BLaER1 (cell line): ENCODE measurements at regions not wholly inside any gene's neighbourhood (a gene's known extent, or its start where the extent isn't known, plus 50 kb on each side); places are given as distances from the start of the nearest gene placed in this dataset.
"Not testable (repeated sequence)": the region's sequence is repeated elsewhere in the genome, so short reads cannot be mapped to it uniquely, and the experiment has no call there.

Experiments
- H3K27ac ChIP-seq: shearing (Covaris generic); formaldehyde crosslinking; 2 replicates; pipeline ENCODE4 v1.8.1; 2022
- H3K27me3 ChIP-seq: shearing (Covaris generic); formaldehyde crosslinking; 2 replicates; pipeline ENCODE4 v1.8.1; 2022
- H3K36me3 ChIP-seq: shearing (Covaris generic); formaldehyde crosslinking; 2 replicates; pipeline ENCODE4 v1.8.1; 2022
- H3K4me1 ChIP-seq: shearing (Covaris generic); formaldehyde crosslinking; 2 replicates; pipeline ENCODE4 v1.8.1; 2022
- H3K4me2 ChIP-seq: shearing (Covaris generic); formaldehyde crosslinking; 2 replicates; pipeline ENCODE4 v1.8.1; 2022
- H3K4me3 ChIP-seq: shearing (Covaris generic); formaldehyde crosslinking; 2 replicates; pipeline ENCODE4 v1.8.1; 2022
- H3K9ac ChIP-seq: shearing (Covaris generic); formaldehyde crosslinking; 2 replicates; pipeline ENCODE4 v1.8.1; 2022
- H3K9me3 ChIP-seq: shearing (Covaris generic); formaldehyde crosslinking; 2 replicates; pipeline ENCODE4 v1.8.1; 2022
- H4K20me1 ChIP-seq: shearing (Covaris generic); formaldehyde crosslinking; 2 replicates; pipeline ENCODE4 v1.8.1; 2022
- Cebpa-rat ChIP-seq: shearing (Covaris generic); IDR thresholded peaks from 2 replicates; pipeline ENCODE4 v1.8.1; 2022

DNA sequence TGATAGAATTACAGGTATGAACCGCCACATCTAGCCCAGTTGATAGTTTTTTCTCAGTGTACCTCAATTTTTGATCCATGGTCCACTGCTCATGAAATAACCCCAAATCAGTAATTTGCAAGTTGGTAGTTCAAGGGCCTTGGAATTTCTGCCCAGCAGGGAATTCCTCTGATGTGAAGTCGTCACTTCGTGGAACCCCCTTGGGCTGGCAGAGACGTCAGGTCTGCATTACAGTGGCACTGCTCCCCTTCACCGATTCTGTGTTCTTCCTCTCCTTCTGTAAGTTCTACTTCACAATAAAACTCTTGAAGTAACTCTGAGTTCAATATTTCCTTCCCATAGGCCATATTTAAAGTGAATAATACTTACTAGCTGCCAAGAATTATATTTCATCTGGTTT lies 881.0 kb downstream of the OTOL1 start:
- H4K20me1 ChIP-seq: no peaks in the 10 kb centered on the region
- H3K36me3 ChIP-seq: no peaks in the 10 kb centered on the region
- H3K4me3 ChIP-seq: no peak overlapping the region
- TF ChIP-seq Cebpa-rat: no peak
- no peak overlapping the region for H3K9ac ChIP-seq
- H3K9me3 ChIP-seq: no peaks in the 10 kb centered on the region
- H3K4me1 ChIP-seq: no peaks in the 10 kb centered on the region
- no peaks in the 10 kb centered on the region for H3K27me3 ChIP-seq
- H3K27ac ChIP-seq: no peak overlapping the region
- H3K4me2 ChIP-seq: no peak overlapping the region

GRCh38 chr3:162385387-162385786 lies 888.8 kb downstream of the OTOL1 start:
- H4K20me1 ChIP-seq: no peaks in the 10 kb centered on the region
- H3K4me2 ChIP-seq: no peak overlapping the region
- H3K36me3 ChIP-seq: no peaks in the 10 kb centered on the region
- no peaks in the 10 kb centered on the region for H3K4me1 ChIP-seq
- H3K27me3 ChIP-seq: no peaks in the 10 kb centered on the region
- no peak overlapping the region for H3K9ac ChIP-seq
- TF ChIP-seq Cebpa-rat: no peak
- H3K27ac ChIP-seq: no peak overlapping the region
- no peak overlapping the region for H3K4me3 ChIP-seq
- no peaks in the 10 kb centered on the region for H3K9me3 ChIP-seq

GRCh38 chr3:162390891-162391290 lies 894.3 kb downstream of the OTOL1 start:
- H4K20me1 ChIP-seq: no peaks in the 10 kb centered on the region
- H3K4me2 ChIP-seq: no peak overlapping the region
- H3K27ac ChIP-seq: no peak overlapping the region
- H3K36me3 ChIP-seq: no peaks in the 10 kb centered on the region
- H3K4me1 ChIP-seq: no peaks in the 10 kb centered on the region
- H3K9me3 ChIP-seq: no peaks in the 10 kb centered on the region
- no peak for TF ChIP-seq Cebpa-rat
- H3K9ac ChIP-seq: no peak overlapping the region
- H3K4me3 ChIP-seq: no peak overlapping the region
- H3K27me3 ChIP-seq: no peaks in the 10 kb centered on the region

- H3K36me3 ChIP-seq: no peaks in the 10 kb centered on the region
- no peak overlapping the region for H3K9ac ChIP-seq
- no peak overlapping the region for H3K4me3 ChIP-seq
- no peak for TF ChIP-seq Cebpa-rat
- no peak overlapping the region for H3K27ac ChIP-seq
- H3K27me3 ChIP-seq: no peaks in the 10 kb centered on the region
- no peaks in the 10 kb centered on the region for H3K4me1 ChIP-seq
- H3K9me3 ChIP-seq: no peaks in the 10 kb centered on the region
- H3K4me2 ChIP-seq: no peak overlapping the region
- H4K20me1 ChIP-seq: no peaks in the 10 kb centered on the region
These were observed 894.7 kb downstream of the OTOL1 start for GRCh38 chr3:162391301-162391700.

DNA sequence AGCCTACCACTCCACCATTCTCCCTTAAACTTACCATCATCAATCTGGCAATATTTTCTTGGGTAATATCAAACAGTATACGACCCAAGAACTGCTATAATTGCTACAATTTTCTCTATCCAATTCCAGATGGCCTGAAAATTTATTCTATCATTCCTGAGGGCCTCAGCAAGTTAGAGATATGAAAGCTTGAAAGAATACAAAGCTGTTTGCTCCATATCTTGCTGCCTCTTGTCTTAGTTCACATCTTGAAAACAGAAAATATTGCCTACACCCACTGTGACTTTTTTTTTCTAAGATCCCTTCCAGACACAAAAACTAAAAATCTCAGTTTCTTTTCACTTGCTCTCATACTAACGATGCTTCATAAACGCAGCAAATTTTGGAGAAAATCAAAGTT lies 898.9 kb downstream of the OTOL1 start:
- Histone ChIP-seq H3K4me1 (no peaks in the 10 kb centered on the region), H3K27me3 (no peaks in the 10 kb centered on the region), H3K36me3 (no peaks in the 10 kb centered on the region), H3K9ac (no peak overlapping the region), H3K4me3 (no peak overlapping the region), H3K9me3 (no peaks in the 10 kb centered on the region), H4K20me1 (no peaks in the 10 kb centered on the region), H3K4me2 (no peak overlapping the region), H3K27ac (no peak overlapping the region)
- no peak for TF ChIP-seq Cebpa-rat

DNA sequence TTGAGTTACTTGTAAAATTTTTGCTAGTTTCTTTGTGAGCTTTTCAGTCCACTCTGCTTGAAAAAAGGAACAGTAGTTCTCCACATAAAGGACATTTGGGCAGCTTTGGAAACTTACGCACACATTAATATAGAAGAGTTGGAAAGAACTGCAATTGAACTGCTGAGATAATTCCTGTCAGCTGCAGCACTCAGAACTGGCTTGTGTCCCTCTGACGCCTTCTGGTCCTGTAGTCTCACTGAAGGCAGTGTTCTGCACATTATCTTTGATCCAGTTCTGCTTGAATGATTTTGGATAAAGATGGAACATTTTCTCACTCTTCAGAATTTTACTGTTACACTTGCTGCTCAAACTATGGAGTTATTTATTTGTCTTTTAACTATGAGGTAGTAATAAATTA lies 901.9 kb downstream of the OTOL1 start:
- Histone ChIP-seq H3K4me3 (no peak overlapping the region), H3K27ac (no peak overlapping the region), H3K9me3 (no peaks in the 10 kb centered on the region), H4K20me1 (no peaks in the 10 kb centered on the region), H3K4me2 (no peak overlapping the region), H3K9ac (no peak overlapping the region), H3K36me3 (no peaks in the 10 kb centered on the region), H3K27me3 (no peaks in the 10 kb centered on the region), H3K4me1 (no peaks in the 10 kb centered on the region)
- TF ChIP-seq Cebpa-rat: no peak

DNA sequence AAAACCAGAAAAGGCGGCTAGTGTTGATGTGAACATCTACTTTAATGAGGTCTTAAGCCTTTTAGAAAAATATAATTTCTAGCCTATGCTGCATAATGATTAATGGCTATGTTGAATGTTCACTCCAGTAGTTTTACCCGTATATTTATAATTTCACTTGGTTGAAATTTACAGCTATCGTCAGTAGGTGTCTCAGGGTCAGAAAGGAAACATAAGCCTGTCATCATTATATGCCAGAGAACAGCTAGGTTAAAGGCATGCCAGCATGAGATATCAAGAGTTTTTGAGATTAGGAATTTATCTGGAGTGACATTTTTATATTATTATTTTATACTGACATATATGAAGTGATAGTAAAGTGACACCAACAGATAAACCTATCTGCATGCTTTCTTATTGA lies 904.1 kb downstream of the OTOL1 start:
- Histone ChIP-seq H3K27ac (no peak overlapping the region), H3K36me3 (no peaks in the 10 kb centered on the region), H3K4me2 (no peak overlapping the region), H3K4me1 (no peaks in the 10 kb centered on the region), H4K20me1 (no peaks in the 10 kb centered on the region), H3K27me3 (no peaks in the 10 kb centered on the region), H3K9me3 (no peaks in the 10 kb centered on the region), H3K4me3 (no peak overlapping the region), H3K9ac (no peak overlapping the region)
- TF ChIP-seq Cebpa-rat: no peak

DNA sequence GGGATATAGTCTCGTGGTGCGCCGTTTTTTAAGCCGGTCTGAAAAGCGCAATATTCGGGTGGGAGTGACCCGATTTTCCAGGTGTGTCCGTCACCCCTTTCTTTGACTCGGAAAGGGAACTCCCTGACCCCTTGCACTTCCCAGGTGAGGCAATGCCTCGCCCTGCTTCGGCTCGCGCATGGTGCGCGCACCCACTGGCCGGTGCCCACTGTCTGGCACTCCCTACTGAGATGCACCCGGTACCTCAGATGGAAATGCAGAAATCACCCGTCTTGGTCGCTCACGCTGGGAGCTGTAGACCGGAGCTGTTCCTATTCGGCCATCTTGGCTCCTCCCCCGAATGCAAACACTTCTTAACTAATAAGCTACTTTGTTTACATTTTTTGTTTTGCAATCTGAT lies 914.9 kb downstream of the OTOL1 start:
- H3K9ac ChIP-seq, H3K4me3 ChIP-seq, H3K4me2 ChIP-seq, H3K36me3 ChIP-seq, H3K27ac ChIP-seq, H3K4me1 ChIP-seq, H4K20me1 ChIP-seq, H3K27me3 ChIP-seq, H3K9me3 ChIP-seq: not testable (repeated sequence)

DNA sequence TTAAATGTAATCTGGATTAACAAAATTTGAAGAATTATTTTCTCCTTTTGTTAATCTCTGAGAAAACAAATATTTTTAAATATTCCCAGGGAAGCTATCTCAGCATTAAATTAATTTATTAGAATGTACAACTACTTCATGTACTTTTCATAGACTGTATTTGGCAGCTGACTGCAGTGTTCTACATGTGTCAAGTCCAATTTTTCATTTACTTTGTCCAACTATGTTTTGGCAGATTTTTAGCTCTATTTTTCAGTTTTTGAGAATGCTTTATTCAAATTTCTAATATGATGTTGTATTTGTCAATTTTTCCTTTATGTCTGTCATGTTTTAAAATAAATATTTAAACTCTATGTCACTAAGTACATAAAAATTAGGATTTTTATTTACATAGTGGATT lies 925.1 kb downstream of the OTOL1 start:
- Histone ChIP-seq H4K20me1 (no peaks in the 10 kb centered on the region), H3K4me2 (no peak overlapping the region), H3K27me3 (no peaks in the 10 kb centered on the region), H3K27ac (no peak overlapping the region), H3K4me1 (no peaks in the 10 kb centered on the region), H3K9me3 (no peaks in the 10 kb centered on the region), H3K36me3 (no peaks in the 10 kb centered on the region), H3K4me3 (no peak overlapping the region), H3K9ac (no peak overlapping the region)
- TF ChIP-seq Cebpa-rat: no peak

DNA sequence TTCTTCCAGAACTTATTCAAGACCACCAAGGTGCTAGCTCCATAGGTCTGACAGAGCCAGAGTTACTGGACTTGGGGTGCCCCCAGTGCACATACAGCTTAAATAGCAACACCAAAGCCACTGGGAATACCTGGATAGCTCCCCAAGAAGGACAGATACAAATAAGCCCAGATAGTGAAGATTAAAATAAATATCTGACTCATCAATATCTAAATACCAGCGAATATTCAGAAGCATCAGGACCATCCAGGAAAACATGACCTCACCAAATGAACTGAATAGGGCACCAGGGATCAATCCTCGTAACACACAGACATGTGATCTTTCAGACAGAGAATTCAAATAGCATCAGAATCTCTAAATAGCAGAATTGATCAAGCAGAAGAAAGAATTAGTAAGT lies 931.6 kb downstream of the OTOL1 start:
- no peaks in the 10 kb centered on the region for H4K20me1 ChIP-seq
- H3K27me3 ChIP-seq: no peaks in the 10 kb centered on the region
- no peak overlapping the region for H3K4me2 ChIP-seq
- H3K36me3 ChIP-seq: no peaks in the 10 kb centered on the region
- H3K4me1 ChIP-seq: no peaks in the 10 kb centered on the region
- H3K4me3 ChIP-seq: no peak overlapping the region
- TF ChIP-seq Cebpa-rat: no peak
- H3K9ac ChIP-seq: no peak overlapping the region
- no peaks in the 10 kb centered on the region for H3K9me3 ChIP-seq
- no peak overlapping the region for H3K27ac ChIP-seq

DNA sequence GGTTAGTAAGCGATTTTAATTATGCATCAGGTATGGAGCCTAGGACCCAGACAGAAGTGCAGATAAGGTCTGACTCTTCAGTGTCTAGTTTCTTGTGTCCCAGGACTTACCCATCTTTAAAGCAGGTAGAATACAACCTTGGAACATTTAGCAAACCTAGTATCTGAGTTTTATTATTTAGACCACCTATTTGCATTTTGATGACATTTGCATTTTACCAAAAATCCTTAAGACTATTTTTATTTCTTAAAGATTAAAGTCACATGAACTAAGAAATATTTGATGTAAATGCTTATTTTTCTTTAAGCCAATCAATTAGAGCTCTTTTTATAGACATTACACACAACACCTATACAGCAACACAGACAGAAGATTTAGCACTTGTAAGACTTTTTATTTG lies 939.1 kb downstream of the OTOL1 start:
- no peak for TF ChIP-seq Cebpa-rat
- H3K36me3 ChIP-seq: no peaks in the 10 kb centered on the region
- no peaks in the 10 kb centered on the region for H3K4me1 ChIP-seq
- no peaks in the 10 kb centered on the region for H3K27me3 ChIP-seq
- no peaks in the 10 kb centered on the region for H3K9me3 ChIP-seq
- no peak overlapping the region for H3K9ac ChIP-seq
- no peaks in the 10 kb centered on the region for H4K20me1 ChIP-seq
- H3K27ac ChIP-seq: no peak overlapping the region
- no peak overlapping the region for H3K4me3 ChIP-seq
- no peak overlapping the region for H3K4me2 ChIP-seq

DNA sequence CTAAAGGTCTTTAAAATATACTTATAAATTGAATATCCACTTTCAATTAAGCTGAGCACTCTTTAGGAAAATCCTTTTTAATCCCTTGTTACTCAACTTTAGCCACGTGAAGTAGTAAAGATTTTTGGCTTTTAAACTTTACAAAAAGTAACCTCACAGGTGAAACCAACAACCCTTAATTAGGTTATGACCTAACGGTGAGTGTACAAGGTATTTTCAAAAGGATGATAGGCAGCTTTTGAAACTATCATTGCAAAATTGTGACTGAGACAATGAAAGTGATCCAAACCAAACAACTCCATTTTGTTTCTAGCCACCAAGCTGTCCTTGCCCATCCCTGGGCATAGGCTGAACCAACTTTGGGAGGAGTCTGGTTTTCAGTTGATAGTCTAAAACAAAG lies 940.2 kb downstream of the OTOL1 start:
- no peaks in the 10 kb centered on the region for H3K9me3 ChIP-seq
- H4K20me1 ChIP-seq: no peaks in the 10 kb centered on the region
- H3K9ac ChIP-seq: no peak overlapping the region
- H3K4me3 ChIP-seq: no peak overlapping the region
- no peaks in the 10 kb centered on the region for H3K36me3 ChIP-seq
- no peaks in the 10 kb centered on the region for H3K27me3 ChIP-seq
- H3K27ac ChIP-seq: no peak overlapping the region
- H3K4me1 ChIP-seq: no peaks in the 10 kb centered on the region
- no peak for TF ChIP-seq Cebpa-rat
- H3K4me2 ChIP-seq: no peak overlapping the region
